ENCODE measurements at regions not wholly inside any gene's neighbourhood (a gene's known extent, or its start where the extent isn't known, plus 50 kb on each side); places are given as distances from the start of the nearest gene placed in this dataset.

DNA sequence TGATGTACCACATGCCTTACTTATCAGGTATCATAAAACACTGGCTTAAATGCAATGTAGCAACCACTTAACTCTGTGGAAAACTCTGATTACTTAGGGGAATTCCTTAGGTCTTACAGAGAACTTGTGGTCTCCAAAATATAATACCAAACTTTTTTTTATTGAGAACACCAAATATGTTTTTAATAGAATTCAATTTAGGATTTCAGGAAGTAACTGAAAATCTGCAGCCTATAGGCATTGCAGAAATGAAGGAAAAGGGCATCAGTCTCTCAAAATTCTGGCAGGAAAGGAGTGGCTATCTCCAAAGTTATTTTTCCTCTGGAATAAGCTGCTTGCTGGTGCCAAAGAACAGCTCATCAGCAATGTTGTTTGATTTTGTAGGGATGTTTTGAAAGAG, 105.3 kb upstream of the UGP2 start:
- TF ChIP-seq CTCF (IDR thresholded peaks at IDR 0.05), result no peak
- TF ChIP-seq POLR2A (IDR thresholded peaks at IDR 0.05), result no peak

Data from esophagus squamous epithelium (tissue), 4 donors.